ENCODE measurements at regions not wholly inside any gene's neighbourhood (a gene's known extent, or its start where the extent isn't known, plus 50 kb on each side); places are given as distances from the start of the nearest gene placed in this dataset.

DNA sequence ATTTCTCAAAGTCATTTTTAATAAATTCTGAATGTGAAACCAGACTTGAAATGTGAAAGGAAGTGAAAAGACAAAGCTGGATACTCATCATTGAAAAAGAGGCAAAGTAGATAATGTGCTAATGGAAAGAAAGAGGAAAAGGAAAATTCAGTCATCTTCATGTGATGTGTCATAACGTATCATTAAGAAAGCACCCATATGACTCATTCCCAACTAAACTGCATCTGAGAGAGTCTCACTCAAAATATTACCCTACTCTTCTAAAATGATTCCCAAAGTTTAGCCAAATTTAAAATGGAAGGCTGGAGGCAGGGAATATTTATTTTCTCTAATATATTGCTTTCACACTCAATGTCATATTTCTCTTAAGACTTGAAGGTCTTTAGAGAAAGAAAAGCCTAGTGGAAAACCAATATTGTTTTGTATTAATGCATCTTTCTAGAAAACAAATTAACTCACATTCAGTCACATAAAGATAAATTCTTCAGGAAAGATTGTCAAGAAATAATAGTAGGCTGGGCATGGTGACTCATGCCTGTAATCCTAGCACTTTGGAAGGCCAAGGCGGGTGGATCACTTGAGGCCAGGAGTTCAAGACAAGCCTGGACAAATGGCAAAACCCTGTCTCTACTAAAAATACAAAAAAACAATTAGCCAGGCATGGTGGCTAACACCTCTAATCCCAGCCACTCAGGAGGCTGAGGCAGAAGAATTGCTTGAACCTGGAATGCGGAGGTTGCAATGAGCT, 129.9 kb downstream of the SLC30A10 start:
- peak; percentile 45 for DNase-seq

- no peak for DNase-seq
Observed at GRCh38 chr1:219797683-219798082, 130.7 kb downstream of the SLC30A10 start.

DNA sequence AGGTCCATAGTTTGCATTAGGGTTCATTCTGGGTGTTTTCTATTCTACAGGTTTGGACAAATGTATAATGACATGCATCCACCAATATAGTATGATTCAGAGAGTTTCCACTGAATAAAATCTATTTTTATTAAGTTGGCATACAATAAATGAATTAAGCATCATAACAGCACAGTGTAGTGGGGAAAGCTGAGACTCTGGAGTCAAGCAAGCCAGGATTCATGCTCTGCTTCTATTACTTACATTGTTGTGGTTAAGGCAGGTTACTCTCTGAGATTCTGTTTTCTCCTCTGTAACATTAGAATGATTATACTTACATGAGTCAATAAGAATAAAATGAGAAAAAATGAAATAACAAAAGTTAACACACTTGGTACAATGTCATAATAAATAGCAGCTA, 131.3 kb downstream of the SLC30A10 start:
- DNase-seq, result no peak

- no peak for DNase-seq
Observed at GRCh38 chr1:219795363-219795917, 132.9 kb downstream of the SLC30A10 start.

GRCh38 chr1:219794085-219794743, 134.1 kb downstream of the SLC30A10 start:
- peak; percentile 31 for DNase-seq

DNA sequence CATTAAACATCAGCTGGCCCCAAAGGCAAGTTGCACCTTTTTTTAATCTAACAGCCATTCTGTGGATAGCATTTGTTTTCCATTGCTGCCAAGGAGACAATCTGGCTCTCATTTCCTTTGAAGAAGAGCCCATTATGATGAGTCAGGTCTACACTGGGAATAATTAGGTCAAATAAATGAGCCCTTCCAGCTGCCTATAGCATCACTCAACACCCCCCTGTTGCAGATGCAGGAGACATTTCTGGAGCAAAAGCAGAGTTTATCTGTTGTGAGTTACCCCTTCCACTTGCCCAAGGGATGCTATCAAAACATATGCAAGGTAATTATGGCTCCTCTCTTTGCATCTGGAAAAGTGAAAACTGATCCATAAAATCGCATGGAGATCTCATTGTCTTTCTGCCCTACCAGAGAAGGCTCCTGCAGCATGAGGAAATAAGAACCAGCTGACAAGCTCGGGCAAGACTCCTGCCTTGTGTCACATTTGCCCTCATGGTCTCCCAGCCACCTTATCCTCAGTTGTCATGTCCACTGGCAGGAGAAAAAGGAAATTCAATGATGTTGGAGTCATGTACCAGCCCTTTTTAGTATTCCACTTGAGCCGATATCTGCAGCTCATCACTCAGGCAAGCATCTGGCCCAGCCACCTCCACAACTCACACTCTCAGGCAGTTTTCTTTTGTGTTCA, 135.9 kb downstream of the SLC30A10 start:
- DNase-seq, result no peak

- DNase-seq, result no peak
Observed at GRCh38 chr1:219791766-219792165, 136.6 kb downstream of the SLC30A10 start.

DNA sequence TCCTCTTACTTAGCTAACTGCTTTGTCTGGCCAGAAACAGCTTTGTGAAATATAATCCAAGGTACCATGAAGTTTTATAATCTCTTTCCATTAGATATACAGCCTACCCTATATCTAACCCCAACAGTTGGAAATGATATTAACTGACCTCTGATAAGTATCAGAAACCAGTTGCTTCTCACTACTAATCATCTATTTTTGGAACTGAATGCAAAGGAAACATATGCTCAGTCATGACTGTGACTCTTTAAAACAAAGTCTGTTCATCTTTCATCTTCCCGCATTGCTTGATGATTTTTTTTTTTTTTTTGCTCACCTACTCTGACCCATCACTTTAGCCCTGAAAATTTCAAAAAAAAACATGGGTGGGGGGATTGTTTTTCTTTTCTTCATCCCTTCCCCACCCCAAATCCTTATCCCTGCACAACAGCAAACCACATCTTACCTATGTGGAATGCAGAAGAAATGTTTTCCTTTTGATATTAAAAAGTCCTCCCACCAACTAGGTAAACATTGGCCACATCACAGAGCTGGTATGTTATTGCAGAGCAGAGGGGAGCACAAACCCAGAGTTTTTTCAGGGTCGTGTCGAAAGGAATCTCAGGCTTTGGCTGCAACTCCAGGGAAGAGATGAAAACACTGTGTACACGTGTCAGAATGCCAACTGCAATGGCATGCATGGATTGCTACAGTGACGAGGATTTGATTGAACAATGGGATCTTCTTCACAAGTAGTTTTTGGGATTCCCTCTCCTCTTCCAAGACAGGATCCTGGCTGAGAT, 137.3 kb downstream of the SLC30A10 start:
- DNase-seq, result no peak

DNA sequence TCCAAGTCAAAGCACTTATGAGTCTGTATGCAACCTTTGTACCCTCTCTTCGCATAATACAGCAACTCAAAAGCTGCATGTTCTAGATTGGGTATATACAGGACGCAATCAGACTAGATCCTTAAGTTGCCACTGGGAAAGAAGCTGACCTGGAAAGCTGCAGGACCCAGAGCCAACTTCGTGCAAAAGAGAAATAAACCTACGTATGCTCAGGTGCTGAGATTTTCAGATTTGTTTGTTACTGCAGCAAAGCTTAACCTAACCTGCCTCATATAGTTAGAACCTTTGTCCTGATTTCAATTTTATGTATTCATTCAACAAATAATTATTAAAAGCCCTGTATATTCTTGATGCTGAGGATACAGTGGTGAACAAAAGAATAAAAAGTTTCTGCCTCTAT, 139.7 kb downstream of the SLC30A10 start:
- no peak for DNase-seq

- DNase-seq, result no peak
Observed at GRCh38 chr1:219788091-219788490, 140.3 kb downstream of the SLC30A10 start.

DNA sequence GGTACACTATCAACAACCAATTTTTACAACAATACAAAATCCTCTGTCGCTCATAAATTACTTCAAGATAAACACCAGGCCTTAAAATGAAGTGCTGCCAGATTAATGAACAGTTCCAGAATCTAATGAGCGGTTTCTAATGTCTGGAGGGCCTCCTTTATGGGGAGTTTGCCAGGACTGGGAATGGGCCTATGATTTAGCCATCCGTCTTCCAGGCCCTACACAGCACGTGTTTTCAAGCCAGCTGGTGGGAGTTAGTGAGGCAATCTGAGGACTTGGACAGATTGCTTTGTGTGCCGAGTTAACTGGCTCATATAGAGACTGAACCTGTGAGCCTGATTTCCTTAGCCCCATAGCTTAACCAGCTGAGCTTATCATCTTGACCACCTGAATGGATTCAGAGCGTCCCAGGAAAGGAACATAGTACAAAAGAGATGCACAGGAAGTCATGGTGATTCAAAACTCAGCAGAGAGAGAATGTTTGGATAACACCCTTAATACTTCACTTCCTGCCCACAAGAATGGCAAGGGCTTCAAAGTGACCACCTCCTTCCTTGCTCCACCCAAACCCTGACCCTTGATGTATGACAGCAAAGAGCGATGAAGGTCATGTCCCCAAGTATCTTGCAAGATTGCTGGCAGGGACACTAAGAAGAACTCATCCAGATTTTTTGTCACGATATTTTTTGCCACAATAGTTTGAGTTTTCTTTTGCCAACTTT, 143.5 kb downstream of the SLC30A10 start:
- no peak for DNase-seq

DNA sequence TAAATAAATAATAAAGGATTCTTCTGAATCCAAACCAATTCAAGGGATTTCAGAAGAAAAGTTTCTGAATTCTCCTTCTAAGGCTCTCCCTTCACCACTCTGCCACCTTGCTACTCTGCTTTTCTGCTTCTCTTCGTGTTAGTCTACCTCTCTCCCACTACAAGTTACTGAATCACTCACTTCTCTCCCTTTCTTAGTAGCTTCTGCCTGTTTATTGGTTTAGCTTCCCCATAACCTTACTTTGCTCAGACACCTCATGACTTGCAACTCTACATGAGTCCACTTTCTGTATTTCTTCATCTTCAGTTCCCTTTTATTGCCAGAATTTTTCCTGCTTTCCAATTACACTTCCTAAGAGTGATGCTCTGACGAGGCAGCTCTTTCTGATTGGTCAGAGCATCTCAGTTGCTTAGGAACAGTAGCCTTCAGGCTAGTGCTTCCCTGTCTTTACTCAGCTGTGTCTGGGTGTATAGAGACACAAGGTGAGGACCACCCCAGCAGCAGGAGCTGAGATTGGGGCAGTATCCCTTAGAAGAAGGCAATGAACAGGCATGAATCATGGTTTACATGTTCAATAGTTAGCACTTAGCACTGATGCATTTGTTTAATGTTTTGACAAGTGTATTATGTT, 144.6 kb downstream of the SLC30A10 start:
- DNase-seq, result no peak

DNA sequence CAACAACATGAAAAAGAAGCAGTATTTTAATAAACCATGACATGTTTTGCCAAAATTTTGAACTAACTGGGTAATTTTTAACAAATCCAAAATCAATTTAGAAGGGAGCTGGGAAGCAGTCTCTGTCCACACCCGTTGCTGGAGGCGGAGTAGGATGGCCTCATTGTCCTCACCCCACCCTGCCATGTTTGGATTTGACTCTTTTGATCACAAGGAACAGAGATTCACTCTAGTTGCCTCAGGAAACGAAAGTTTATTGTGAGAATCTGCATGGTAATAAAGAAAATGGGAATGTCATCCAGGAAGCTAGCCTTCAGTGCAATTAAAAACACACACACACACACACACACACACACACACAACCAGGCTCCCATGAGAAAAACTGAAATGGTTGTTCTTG, 145.4 kb downstream of the SLC30A10 start:
- DNase-seq, result no peak

- DNase-seq, result no peak
Observed at GRCh38 chr1:219782311-219782710, 146.0 kb downstream of the SLC30A10 start.

- no peak for DNase-seq
Observed at GRCh38 chr1:219781491-219781890, 146.9 kb downstream of the SLC30A10 start.

DNA sequence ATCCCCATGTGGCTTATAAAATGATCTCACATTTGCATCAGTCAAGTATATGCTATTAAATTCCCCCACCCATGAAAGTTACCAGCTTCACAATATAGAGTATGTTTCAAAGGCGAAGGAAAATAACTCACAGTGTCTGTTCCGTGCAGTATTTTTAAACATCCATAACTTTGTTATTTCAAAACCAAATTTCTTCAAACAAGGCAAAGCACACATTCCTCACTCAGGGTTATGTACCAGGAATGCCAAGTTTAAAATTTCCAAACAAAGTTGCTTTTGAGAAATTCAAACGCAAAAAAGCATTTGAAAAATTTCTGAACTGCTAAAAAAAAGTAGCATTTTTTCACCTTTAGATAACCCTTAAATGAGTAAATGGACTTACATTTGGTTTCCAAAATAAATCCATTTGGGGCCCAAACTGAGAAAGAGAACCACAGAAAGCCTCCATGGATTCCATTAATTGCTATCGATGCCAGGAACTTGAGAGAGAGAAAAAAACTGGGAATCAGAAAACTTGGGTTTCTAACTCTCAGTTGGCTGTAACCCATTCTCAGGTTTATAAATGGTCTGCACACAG, 149.5 kb downstream of the SLC30A10 start:
- no peak for DNase-seq

DNA sequence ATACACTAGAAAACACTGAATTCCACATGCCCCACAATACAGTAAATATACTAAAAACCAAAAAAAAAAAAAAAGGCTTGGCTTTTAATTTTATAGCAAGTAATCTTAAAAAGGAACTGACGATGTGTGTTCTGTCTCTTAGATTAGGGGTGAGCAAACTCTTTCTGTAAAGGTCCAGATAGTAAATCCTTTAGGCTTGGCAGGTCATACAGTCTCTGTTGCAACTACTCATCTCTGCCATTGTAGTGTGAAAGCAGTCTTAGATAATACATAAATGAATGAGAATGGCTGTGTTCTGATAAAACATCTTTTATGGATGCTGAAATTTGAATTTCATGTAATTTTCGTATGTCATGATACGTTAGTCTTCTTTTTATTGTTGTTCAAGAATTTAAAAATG, 150.2 kb downstream of the SLC30A10 start:
- no peak for DNase-seq

DNA sequence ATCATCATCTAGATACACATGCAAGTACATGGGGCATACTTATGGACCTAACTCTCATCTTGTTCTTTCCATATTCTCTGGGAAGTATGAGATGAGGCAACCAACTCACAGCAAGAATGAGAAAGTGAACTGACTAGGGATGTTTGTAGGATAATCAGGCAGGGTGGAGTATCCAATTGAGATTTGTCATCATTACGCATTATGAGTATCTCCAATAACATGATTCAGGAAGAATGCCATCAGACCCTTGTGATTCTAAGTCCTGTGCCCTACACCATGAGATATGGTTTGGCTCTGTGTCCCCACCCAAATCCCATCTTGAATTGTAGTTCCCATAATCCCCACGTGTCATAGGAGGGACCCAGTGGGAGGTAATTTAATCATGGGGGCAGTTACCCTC, 154.0 kb downstream of the SLC30A10 start:
- DNase-seq, result no peak

DNA sequence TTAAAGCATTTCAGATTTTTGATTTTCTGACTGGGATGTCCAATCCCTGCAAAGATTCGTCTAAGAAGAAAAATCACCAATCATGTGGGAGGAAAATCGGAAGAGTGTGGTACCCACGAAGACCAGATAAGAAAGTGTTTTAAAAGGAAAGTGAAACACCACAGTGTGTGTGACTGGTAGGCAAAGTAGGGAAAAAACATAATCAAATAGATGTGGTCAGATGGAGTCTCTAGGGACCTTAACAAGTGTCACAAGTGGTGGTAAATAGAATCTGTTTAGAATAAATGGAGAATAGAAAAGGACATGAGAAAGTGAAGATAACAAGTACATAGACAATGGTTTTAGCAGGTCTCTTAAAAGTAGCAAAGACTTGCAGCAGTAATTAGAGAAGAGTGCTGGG, 154.6 kb downstream of the SLC30A10 start:
- DNase-seq, result no peak

DNA sequence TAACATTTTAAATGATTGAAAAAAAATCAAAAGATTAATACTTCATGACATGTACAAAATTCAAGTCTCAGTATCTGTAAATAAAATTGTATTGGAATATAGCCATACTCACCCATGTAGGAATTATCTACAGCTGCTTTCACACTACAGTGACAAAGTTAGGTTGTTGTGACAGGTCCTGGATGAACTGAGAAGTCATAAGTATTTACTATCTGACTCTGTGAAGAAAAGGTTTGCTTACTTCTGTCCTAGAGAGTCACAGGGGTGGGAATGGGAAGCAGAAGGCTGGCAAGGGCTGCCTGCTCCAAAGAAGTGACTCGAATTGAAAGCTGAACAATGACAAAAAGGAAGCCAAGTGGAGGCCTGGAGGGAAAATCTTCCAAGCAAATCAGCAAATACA, 155.2 kb downstream of the SLC30A10 start:
- DNase-seq, result no peak

DNA sequence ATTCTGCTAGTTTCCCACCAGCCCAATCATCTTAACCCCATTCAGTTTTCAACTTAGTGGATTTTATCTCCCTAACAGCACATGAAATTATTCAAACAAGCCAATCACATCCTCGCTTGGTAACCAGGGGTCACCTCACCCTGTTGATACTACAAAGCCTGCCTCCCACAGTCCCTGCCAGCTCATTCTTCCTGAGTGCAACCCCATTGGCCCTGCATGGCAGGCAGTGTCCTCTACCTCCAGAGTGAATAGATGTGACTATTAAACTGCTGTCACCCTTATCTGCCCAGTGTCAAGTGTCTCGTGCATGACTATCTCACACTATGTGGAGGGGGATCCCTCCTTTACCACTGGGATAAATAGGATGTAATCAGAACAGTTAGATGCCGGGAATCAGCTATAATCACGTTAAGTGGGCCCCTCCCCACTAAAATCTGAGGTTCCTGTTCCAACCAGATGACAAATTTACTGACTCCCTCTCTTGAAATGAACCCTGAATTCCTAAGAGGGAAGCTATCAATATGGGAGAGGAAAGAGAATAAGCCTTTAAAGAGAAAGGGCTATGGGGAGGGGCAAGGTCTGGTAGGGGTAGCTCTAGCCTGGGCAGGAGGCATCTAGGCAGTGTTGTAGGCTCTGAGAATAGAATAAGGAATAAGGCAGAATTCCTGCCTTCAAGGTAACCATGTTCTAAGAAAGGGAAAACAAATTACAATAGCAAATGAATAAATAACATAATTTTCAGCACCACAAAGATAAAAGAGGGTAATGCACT, 155.9 kb downstream of the SLC30A10 start:
- no peak for DNase-seq

Data from activated CD4-positive, alpha-beta T cell treated with anti-CD3 and anti-CD28 coated beads, Interleukin-10, Interleukin-2, amounts not matched to agents 100 ng/mL and 50 ng/mL, durations not matched to agents 16 hours and 8 hours (primary cell).